Ovary (tissue), 3 donors: ENCODE measurements at regions not wholly inside any gene's neighbourhood (a gene's known extent, or its start where the extent isn't known, plus 50 kb on each side); places are given as distances from the start of the nearest gene placed in this dataset.
"Not testable (repeated sequence)": the region's sequence is repeated elsewhere in the genome, so short reads cannot be mapped to it uniquely, and the experiment has no call there.

Experiments used
- CTCF ChIP-seq, 3 donors: fragments of 450-650 bp in 2 of 3; fragments of 200-600 bp in 1 of 3; IDR thresholded peaks; one replicate each; pipeline versions ENCODE4 v1.5.1 to v1.8.0; 2016 to 2022; ENCODE audit warnings: antibody characterized with exemption in 3 of 3, mild to moderate bottlenecking in 1 of 3
- EP300 ChIP-seq: sonication (generic); formaldehyde crosslinking; IDR thresholded peaks from one replicate; pipeline ENCODE4 v1.6.1; 2017; ENCODE audit warnings: antibody characterized with exemption
- donor health status: DM: no; HTN: no; CAD: no.

GRCh38 chr10:106257432-106257831 is 907.1 kb downstream of the SORCS1 start:
- not testable (repeated sequence) for TF ChIP-seq CTCF (IDR thresholded peaks at IDR 0.05); EP300
